Heart left ventricle (tissue), 16 donors: ENCODE measurements at regions not wholly inside any gene's neighbourhood (a gene's known extent, or its start where the extent isn't known, plus 50 kb on each side); places are given as distances from the start of the nearest gene placed in this dataset.
"Not testable (repeated sequence)": the region's sequence is repeated elsewhere in the genome, so short reads cannot be mapped to it uniquely, and the experiment has no call there.

Experiments
- ATAC-seq, 4 donors: fragments of 200-7000 bp; cut with Tn5 transposase; one replicate each; pipeline ENCODE4 v1.9.1; 2020 to 2022; ENCODE audit warnings: moderate library complexity in 4 of 4, mild to moderate bottlenecking in 3 of 4, moderate number of reproducible peaks in 1 of 4
- DNase-seq, 5 donors: peaks; one replicate each; pipeline ENCODE4 v3.0.0-alpha.2; 2020
- H3K27ac ChIP-seq, 12 donors: fragments of 200-600 bp; sonication (generic) in 4 of 12; one replicate each; pipeline versions ENCODE4 v1.5.0 to v1.8.0; 2016 to 2022; ENCODE audit warnings: mild to moderate bottlenecking in 2 of 12
- H3K27me3 ChIP-seq, 9 donors: fragments of 200-600 bp; sonication (generic) in 2 of 9; one replicate each; pipeline versions ENCODE4 v1.5.1 to v1.8.0; 2016 to 2022; ENCODE audit warnings: mild to moderate bottlenecking in 3 of 9
- H3K36me3 ChIP-seq, 9 donors: fragments of 200-600 bp; sonication (generic) in 2 of 9; one replicate each; pipeline versions ENCODE4 v1.5.0 to v1.8.0; 2018 to 2022; ENCODE audit warnings: mild to moderate bottlenecking in 2 of 9
- H3K4me1 ChIP-seq, 12 donors: fragments of 200-600 bp; sonication (generic) in 4 of 12; one replicate each; pipeline versions ENCODE4 v1.5.0 to v1.8.0; 2016 to 2022; ENCODE audit warnings: mild to moderate bottlenecking in 3 of 12
- H3K4me3 ChIP-seq, 12 donors: fragments of 200-600 bp; sonication (generic) in 4 of 12; one replicate each; pipeline versions ENCODE4 v1.5.0 to v1.8.0; 2017 to 2022; ENCODE audit warnings: mild to moderate bottlenecking in 9 of 12, moderate library complexity in 4 of 12
- H3K9me3 ChIP-seq, 12 donors: fragments of 200-600 bp; sonication (generic) in 4 of 12; one replicate each; pipeline versions ENCODE4 v1.5.0 to v1.8.0; 2016 to 2022; ENCODE audit warnings: mild to moderate bottlenecking in 1 of 12
- CTCF ChIP-seq, 12 donors: fragments of 200-600 bp; sonication (generic) in 4 of 12; IDR thresholded peaks; one replicate each; pipeline versions ENCODE4 v1.5.0 to v1.8.0; 2018 to 2022; ENCODE audit warnings: antibody characterized with exemption in 12 of 12, mild to moderate bottlenecking in 5 of 12
- POLR2A ChIP-seq, 2 donors: fragments of 450-650 bp; IDR thresholded peaks; one replicate each; pipeline ENCODE4 v1.6.1; 2017; ENCODE audit warnings: antibody characterized with exemption in 2 of 2, mild to moderate bottlenecking in 2 of 2, moderate library complexity in 2 of 2
- WGBS, 4 donors: extraction: QIAGEN DNeasy Blood & Tissue Kit in 2 of 4; methylation state at CpG; one replicate each; pipeline versions ENCODE4 v1.1.5 to v1.1.7; 2013 to 2018; 5-methylcytosine and 5-hydroxymethylcytosine counted together
- intact Hi-C, 10 donors: fragments of 100-400 bp; cut with DNase I; formaldehyde crosslinking; loops; one replicate each; pipeline versions ENCODE4 v1.11.1 to v1.14.2; 2022
- donor health status: ischemic (EF 13 %, LVEDD 7.1; RV severe dilation, severe dysfunction).
- donor health status: healthy with polysubstance abuse.
- donor health status: DM: no; HTN: yes; CAD: no.
- donor health status: DM: no; HTN: no; CAD: no.
- donor health status: ischemic (EF 25% LVEDD 6.9; RV normal size, moderate dysfunction).
- donor health status: ischemic (EF 25% LVEDD 5.7; RV mildly dilated, moderate dysfunction).
- donor health status: healthy.
- donor health status: DM: yes; HTN: yes; CAD: no.
- donor health status: ischemic (EF 35%, LVEDD 5.7; RV mildly dilated, moderate dysfunction).
- donor health status: nonischemic (EF 11% LVEDD 7.7; RV severe dilation, severe dysfunction).
- donor health status: DM: yes; HTN: yes; CAD: no.
- donor health status: PGD.
- donor health status: ischemic (EF 29% LVEDD 5.4; RV normal size, mild dysfunction).
- donor health status: nonischemic (EF 23%, LVEDD 6.1; RV moderate dilation, normal function).

GRCh38 chr11:29075726-29076125, 941.1 kb downstream of the KCNA4 start:
- intact Hi-C loops: no loop called here
- H3K9me3 ChIP-seq: peaks cover 0 to 48% (median 6%) of the 10 kb centered on the region in 12 donors
- no peak overlapping the region for H3K4me3 ChIP-seq
- no peaks in the 10 kb centered on the region for H3K4me1 ChIP-seq
- no peaks in the 10 kb centered on the region for H3K27me3 ChIP-seq
- no peaks in the 10 kb centered on the region for H3K36me3 ChIP-seq
- 93 to 100% (median 95%) methylated on average over 2 of the region's 2 CpGs for WGBS, 4 donors
- no peak for ATAC-seq
- DNase-seq: peak in 1 of 5 donors; percentile 51
- no peak overlapping the region for H3K27ac ChIP-seq
- TF ChIP-seq CTCF (IDR thresholded peaks at IDR 0.05) (no peak), POLR2A (IDR thresholded peaks at IDR 0.05) (no peak)

GRCh38 chr11:29063630-29064361, 953.0 kb downstream of the KCNA4 start:
- no peak overlapping the region for H3K27ac ChIP-seq
- H3K36me3 ChIP-seq: no peaks in the 10 kb centered on the region
- TF ChIP-seq POLR2A (IDR thresholded peaks at IDR 0.05): no peak
- TF ChIP-seq CTCF (IDR thresholded peaks at IDR 0.05): no peak
- H3K4me1 ChIP-seq: no peaks in the 10 kb centered on the region
- DNase-seq (no peak), ATAC-seq (no peak)
- H3K9me3 ChIP-seq: no peaks in the 10 kb centered on the region
- 76 to 85% (median 82%) methylated on average over 3 of the region's 3 CpGs for WGBS, 4 donors
- no peak overlapping the region for H3K4me3 ChIP-seq
- no peaks in the 10 kb centered on the region for H3K27me3 ChIP-seq
- intact Hi-C loops: no loop called here

- Histone ChIP-seq H3K36me3 (no peaks in the 10 kb centered on the region), H3K4me3 (no peak overlapping the region), H3K9me3 (peaks cover 0 to 4% (median 0%) of the 10 kb centered on the region in 12 donors), H3K4me1 (no peaks in the 10 kb centered on the region), H3K27ac (no peak overlapping the region), H3K27me3 (no peaks in the 10 kb centered on the region)
- intact Hi-C loops: no loop called here
- DNase-seq (no peak), ATAC-seq (no peak)
- TF ChIP-seq CTCF (IDR thresholded peaks at IDR 0.05) (no peak), POLR2A (IDR thresholded peaks at IDR 0.05) (no peak)
Measured at GRCh38 chr11:29061452-29061851, 953.3 kb downstream of the METTL15 start.

GRCh38 chr11:29056487-29056886, 948.3 kb downstream of the METTL15 start:
- intact Hi-C loops, ATAC-seq: not testable (repeated sequence)
- WGBS, 4 donors: 52 to 62% (median 55%) methylated on average over 2 of the region's 2 CpGs

GRCh38 chr11:29051935-29052334, 943.7 kb downstream of the METTL15 start:
- Histone ChIP-seq H3K9me3 (peaks cover 0 to 12% (median 0%) of the 10 kb centered on the region in 12 donors), H3K27me3 (no peaks in the 10 kb centered on the region), H3K4me1 (no peaks in the 10 kb centered on the region), H3K4me3 (no peak overlapping the region), H3K27ac (no peak overlapping the region), H3K36me3 (no peaks in the 10 kb centered on the region)
- intact Hi-C loops: no loop called here
- no peak for ATAC-seq
- no peak for TF ChIP-seq POLR2A (IDR thresholded peaks at IDR 0.05)
- TF ChIP-seq CTCF (IDR thresholded peaks at IDR 0.05): no peak
- no peak for DNase-seq
- 85 to 95% (median 89%) methylated on average over 1 of the region's 1 CpG for WGBS, 4 donors

More at GRCh38 chr11:29056487-29056886, 948.3 kb downstream of the METTL15 start:
- not testable (repeated sequence) for H3K36me3 ChIP-seq, DNase-seq, H3K27me3 ChIP-seq, H3K9me3 ChIP-seq, H3K27ac ChIP-seq, H3K4me1 ChIP-seq, H3K4me3 ChIP-seq

GRCh38 chr11:29050962-29051361, 942.8 kb downstream of the METTL15 start:
- H3K4me3 ChIP-seq, H3K36me3 ChIP-seq, H3K4me1 ChIP-seq, ATAC-seq, H3K27me3 ChIP-seq, H3K27ac ChIP-seq, intact Hi-C loops, H3K9me3 ChIP-seq, DNase-seq: not testable (repeated sequence)
- 42 to 86% (median 78%) methylated on average over 3 to 11 of the region's 11 CpGs for WGBS, 4 donors
